ACHN (cell line): ENCODE measurements at regions not wholly inside any gene's neighbourhood (a gene's known extent, or its start where the extent isn't known, plus 50 kb on each side); places are given as distances from the start of the nearest gene placed in this dataset.

Experiments
- DNase-seq: peaks from one replicate; pipeline ENCODE4 v3.0.0-alpha.2; 2015
- in situ Hi-C: cut with HindIII; loops from 2 replicates; pipeline ENCODE4 v1.10.0; 2017; ENCODE audit warnings: low sequenced_read_pairs, low pct_ligation_motif_present, low pct_unique_long_range_greater_than_20kb

DNA sequence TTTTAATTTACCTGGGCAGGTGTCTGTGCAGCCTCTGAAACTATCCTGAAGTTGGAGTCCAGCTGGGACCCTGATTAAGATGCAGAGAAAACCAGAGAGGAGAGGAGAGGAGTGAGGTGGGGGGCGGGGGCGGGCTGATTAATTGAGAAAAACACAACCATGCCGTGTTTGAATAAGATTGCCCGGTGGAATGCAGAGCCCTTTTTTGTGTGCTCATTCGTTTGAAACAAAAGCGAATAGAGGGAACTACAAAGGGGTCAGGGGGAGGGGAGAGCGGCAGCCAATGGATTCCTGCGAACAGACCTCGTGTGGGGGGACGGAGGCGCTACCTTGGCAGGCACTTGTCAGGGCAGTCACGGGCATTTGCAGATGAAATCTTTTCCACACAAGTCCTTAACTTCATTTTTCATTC lies 355.8 kb downstream of the SOX9 start:
- in situ Hi-C loops, result no loop called here
- DNase-seq, result no peak

DNA sequence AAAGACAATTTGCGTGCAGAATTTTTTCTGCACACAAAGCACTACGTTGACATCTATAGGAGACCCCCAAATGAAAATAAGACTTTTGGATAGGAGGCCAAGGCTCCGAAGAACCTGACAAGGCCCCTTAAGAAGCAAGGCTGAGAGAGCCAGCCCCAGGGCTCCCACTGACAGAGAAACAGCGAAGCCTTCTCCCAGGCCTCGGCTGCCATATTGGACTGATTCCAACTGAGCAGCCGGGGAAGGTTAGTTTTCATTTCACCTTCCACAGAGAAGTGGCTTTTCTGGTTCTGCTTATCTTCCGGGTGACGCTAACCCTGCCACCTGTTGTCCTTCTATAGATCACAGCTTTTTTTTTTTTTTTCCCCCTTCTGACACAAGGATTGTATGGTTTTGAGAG lies 356.7 kb downstream of the SOX9 start:
- in situ Hi-C loops, result no loop called here
- DNase-seq, result no peak

DNA sequence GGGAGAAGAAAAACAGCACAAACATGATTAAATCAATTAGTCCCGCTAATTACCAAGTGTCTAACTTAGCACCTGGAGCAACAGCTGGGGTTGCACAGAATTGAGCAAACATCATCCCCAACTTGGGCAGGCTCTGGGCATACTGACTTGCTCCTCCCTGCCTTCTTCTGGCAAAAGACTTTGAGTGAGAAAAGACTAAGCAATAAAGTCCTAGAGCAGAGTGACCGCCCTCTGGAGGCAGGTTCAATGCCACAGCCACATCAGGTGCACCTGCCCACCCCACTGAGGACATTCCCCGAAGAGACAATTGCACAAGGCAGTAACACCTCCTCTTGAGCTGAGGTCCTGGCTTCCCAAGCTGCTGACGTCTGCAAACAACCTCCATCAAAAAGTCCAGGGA lies 358.3 kb downstream of the SOX9 start:
- no peak for DNase-seq
- in situ Hi-C loops, result no loop called here

GRCh38 chr17:72481572-72481971 lies 360.8 kb downstream of the SOX9 start:
- no peak for DNase-seq
- in situ Hi-C loops, result no loop called here

DNA sequence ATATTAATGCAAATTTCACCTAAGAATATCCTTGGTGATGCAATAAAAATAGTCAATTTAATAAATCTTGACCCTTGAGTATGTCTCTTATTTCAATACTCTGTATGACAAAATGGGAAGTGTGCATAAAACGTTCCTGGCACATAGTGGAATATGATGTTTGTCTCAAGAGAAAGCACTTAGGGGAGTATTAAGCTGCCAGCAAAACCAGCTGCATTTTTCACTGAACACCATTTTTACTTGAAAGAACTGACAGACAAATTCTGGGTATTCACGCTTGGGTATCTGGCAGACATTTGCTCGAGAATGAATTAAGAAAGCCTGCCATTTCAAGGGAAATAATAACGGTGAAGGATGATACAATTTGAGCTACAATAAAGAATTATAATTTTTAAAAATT lies 364.8 kb downstream of the SOX9 start:
- no peak for DNase-seq
- in situ Hi-C loops, result no loop called here

- in situ Hi-C loops, result no loop called here
- no peak for DNase-seq
Measured at GRCh38 chr17:72486806-72487205, 366.0 kb downstream of the SOX9 start.

GRCh38 chr17:72487731-72488494 lies 367.1 kb downstream of the SOX9 start:
- in situ Hi-C loops, result no loop called here

GRCh38 chr17:72488555-72489271 lies 367.9 kb downstream of the SOX9 start:
- in situ Hi-C loops, result no loop called here
- no peak for DNase-seq

More at GRCh38 chr17:72487731-72488494, 367.1 kb downstream of the SOX9 start:
- DNase-seq, result no peak

DNA sequence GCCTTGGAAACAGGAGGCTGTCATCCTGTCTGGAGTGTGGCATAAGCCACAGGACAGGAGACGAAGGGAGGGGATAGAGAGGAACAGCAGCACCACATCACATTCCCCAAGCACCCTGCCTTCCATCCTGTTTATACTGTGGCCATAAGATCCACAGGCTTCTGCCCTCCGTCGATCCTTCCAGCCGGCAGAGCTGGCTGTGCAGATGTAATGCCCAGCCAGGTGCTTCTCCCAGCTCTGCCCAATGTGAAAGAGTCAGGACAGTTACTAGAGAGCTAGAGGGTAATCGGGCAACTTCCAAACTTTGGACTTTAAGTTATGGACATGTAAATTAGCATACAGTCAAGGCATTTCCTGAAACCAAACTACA lies 368.4 kb downstream of the SOX9 start:
- in situ Hi-C loops, result no loop called here
- DNase-seq, result no peak

- DNase-seq, result no peak
- in situ Hi-C loops, result no loop called here
Measured at GRCh38 chr17:72491102-72491501, 370.3 kb downstream of the SOX9 start.

GRCh38 chr17:72492494-72492893 lies 371.7 kb downstream of the SOX9 start:
- no peak for DNase-seq
- in situ Hi-C loops, result no loop called here

GRCh38 chr17:72492941-72493340 lies 372.1 kb downstream of the SOX9 start:
- DNase-seq, result no peak

DNA sequence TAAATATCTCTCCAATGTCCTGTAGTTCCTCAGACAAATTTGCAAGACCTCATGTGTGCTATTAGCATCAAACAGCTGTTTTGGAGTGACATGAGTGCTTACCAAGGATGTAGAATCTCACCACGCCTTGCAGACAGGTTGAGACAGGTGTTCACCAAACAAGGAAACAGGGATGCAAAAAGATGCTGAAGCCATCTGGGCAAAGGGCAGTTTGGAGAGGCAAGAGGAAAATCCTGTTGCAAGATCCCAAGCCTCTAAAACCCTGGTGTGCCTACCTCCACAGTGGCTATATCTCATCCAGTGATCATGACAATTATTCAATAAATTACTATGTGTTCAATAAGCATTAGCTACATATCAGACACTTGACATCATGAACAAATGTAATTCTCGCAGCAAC lies 373.7 kb downstream of the SOX9 start:
- in situ Hi-C loops, result no loop called here
- DNase-seq, result no peak

More at GRCh38 chr17:72492941-72493340, 372.1 kb downstream of the SOX9 start:
- in situ Hi-C loops, result no loop called here

- no peak for DNase-seq
- in situ Hi-C loops, result no loop called here
Measured at GRCh38 chr17:72496461-72496860, 375.6 kb downstream of the SOX9 start.

GRCh38 chr17:72497915-72498314 lies 377.1 kb downstream of the SOX9 start:
- no peak for DNase-seq
- in situ Hi-C loops, result no loop called here

DNA sequence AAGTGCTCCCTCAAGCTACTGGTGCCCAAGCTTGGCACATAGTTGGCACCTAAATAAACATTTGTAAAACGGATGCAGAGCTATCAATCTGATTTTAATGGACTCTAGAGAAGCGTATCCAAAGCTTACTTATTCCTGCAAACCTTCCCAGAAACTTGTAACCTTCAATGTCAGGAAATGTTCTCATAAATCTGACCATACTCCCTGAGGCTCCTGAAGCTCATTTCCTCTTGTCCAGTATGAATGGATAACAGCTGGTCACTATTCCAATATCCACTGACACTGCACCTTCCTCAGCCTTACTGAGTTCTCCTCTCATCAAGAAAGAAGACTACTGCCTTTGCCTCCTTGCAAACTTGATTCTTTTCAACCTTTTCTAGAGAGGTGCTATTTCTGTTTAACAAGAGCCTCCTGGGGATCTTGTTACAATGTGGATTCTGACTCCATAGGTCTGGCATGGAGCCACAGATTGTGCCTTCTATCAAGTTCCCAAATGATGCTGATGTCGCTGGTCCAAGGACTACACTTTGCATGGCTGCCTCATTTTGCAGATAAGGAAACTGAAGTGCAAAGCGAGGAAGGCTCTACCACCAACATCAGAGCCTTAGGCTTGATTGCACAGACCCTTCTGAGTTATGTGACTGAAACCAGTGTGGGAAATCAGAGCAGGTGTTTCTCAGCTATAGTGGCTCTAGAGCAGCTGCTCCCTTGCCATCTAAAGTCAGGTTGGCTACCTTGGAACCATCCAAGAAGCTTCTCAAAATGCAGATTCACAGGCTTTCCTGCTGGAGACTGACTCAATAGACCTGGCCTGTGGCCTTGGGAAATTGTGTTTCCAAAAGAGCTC lies 377.8 kb downstream of the SOX9 start:
- in situ Hi-C loops, result no loop called here
- no peak for DNase-seq

DNA sequence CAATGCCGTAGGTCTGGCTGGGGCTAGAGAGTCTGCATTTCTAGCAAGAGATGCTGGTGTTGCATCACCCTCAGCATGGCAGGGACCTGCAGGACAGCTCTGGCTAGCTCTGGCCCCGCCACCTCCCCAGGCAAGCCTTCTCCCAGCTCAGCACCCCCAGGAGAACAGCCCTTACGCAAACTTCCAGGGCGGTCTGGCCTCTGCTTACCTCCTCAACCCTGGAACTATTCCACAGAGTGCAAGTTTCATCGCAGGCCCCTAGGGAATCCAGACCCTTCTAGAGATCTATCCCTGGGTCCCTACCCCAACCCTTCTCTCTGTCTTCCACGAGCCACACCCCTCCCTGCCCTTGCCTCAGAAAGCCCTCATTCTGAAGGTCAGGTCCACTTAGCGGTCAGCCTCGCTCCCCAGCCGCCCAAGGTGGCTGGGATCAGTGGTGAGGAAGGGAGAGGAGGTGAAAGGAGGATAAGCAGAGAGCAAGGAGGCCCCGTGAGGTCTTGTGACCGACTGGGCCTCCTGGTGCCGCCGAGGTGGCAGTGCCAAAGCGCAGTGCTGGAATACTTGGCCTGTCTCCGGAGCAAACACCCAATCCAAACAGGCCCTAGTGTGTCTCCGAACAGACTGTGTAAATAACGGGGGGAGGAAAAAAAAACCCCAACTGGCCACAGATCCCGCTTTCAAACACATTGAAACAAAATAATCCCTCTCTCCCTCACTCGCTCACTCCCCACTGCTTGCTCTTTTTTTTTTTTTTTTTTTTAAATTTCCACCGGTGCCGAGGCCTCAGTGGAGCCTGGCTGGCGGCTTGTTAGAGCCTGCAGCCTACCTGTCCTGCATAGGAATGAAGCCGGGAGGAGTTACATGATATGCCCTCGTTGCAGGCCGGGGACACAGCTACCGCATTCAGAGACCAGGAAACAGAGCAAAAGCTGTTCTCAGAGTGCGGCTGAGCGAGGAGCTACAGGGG lies 380.9 kb downstream of the SOX9 start:
- no peak for DNase-seq
- in situ Hi-C loops, result no loop called here
